HG03565 (cell line): ENCODE measurements at regions not wholly inside any gene's neighbourhood (a gene's known extent, or its start where the extent isn't known, plus 50 kb on each side); places are given as distances from the start of the nearest gene placed in this dataset.

Experiments
- ATAC-seq: cut with Tn5 transposase; IDR thresholded peaks from one replicate; pipeline ENCODE4 v1.9.1; 2021; ENCODE audit warnings: mild to moderate bottlenecking, moderate library complexity; ENCODE audit not compliant: unreplicated experiment

- ATAC-seq = no peak
Measured at GRCh38 chr21:31566611-31567010, 92.9 kb upstream of the SOD1 start.

DNA sequence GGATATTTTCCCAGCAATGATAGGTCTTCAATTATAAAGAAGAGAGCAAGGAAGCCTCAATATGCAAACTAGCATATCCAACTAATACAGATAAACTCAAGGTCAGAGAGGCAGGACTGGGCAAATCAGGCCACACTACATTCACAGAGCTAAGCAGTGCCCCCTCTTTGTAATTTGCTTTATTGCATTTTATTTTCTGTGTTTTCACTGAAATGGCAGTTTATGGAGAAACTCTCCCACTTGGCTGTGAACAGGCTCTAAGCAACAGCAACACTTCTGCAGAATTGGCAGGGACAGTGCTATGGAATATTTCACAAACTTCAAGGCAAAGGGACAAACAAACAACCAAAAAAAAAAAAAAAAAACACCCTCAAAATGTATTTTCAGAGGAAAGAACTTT lies 93.4 kb upstream of the SOD1 start:
- ATAC-seq = no peak

- ATAC-seq = no peak
Measured at GRCh38 chr21:31564439-31564838, 95.1 kb upstream of the SOD1 start.

DNA sequence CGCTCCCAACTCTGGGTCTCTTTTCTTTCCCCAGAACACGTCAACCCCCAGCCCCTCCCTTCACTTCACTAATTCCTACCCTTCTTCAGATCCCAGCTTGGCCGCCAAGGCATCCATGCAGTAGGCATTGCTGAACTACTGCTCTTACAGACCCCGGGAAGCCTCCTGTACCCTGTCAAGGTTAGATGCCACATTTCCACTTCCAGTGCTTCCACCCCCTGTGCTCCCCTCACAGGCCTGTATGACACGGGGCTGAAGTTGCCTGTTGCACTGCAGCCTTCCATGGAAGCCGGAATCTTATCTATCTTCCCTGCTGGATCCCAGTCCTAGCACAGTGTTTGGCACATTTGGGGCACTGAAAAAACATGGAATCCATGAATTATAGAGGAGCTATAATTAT lies 99.0 kb upstream of the SOD1 start:
- no peak for ATAC-seq

DNA sequence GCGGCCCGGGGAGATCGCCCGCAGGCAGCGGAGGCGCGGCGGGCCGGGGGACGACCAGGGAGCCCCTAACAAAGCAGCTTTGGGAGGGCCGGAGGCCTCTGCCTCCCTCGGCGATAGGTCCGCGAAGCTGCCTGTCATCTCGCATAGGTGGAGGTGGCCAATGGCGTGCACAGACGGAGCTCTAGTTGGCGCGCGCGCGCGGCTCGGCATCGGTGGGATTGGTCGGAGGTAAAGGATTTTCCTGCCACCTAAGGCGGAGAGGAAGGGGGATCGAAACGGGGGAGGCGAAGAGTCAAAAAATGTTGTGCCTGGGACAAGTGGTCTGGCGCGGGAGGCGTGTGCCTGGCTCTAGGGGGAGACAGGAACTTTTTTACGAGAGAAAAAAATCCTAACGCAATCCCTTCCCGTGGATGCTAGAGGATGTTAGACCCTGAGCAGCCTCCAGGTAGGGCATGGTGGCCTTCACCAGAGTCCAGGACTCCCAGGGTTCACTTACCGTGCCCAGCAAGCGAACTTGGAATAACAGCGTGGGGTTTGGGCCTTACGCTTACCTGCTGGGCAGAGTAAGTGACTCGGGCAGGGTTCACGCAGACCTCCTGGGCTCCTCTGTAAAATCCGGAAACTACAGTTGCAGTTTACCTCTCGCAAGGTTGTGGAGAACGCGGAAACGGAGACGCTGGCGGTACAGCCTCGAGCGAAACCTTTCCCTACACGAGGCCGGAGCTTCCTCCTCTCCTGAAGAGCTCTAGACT lies 99.9 kb upstream of the SOD1 start:
- peak; percentile 63 for ATAC-seq

DNA sequence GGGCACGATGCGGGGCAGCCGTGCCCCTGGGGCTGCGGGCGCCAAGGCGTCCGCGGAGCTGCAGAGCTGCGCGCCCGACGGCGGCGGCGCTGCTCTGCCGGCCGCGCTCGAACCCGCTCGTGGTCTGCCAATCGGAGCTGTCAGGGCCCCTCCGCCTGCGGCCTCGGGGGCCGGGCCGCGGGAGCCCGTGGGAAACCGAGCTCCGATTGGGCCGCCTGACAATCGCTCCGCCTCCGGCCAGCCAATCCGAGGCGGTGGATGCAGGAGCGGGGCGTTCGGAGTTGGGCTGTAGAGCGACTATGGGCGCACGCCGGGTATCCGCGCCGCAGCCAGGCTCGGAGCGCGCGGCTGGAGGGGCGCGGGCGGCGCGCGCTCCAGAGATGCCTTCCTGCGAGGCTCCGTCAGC lies 100.5 kb upstream of the SOD1 start:
- ATAC-seq = peak; percentile 74

- ATAC-seq = peak; percentile 3
Measured at GRCh38 chr21:31558189-31558961, 101.1 kb upstream of the SOD1 start.

DNA sequence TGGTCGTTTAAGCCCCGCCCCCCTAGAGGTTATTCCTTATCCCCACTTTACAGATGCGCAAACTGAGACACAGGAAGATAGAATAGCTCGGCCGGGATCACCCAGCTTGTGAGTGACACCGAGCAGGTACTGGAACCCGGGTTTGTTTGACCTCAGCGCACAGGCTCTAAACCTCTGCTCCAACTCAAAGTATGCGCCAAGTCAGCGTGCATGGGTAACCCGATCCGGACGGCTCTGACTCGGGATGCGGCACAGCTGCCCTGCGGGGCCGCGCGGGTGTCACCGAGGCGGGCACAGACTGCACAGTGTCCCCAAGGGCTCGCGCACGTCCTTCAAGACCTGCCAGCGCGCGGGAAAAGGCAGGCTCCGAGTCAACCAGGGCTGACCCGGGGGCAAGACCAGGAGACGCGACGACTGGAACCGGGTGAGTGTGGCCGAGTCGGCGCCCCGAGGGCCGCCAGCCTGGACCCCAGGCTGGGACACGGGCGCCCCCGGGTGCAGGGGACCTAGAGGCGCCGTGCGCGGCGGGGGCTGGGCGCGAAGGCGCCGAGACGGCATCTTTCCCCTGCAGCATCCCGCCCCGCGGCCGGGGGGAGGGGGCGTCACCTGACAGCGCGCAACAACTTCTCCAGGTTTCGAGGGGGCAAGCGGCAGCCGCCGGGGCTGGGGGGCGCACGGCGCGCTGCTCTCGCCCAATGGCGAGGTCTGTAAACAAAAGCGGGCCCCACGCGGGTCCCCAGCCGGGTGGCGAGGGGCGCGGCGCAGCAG lies 101.9 kb upstream of the SOD1 start:
- ATAC-seq = no peak

DNA sequence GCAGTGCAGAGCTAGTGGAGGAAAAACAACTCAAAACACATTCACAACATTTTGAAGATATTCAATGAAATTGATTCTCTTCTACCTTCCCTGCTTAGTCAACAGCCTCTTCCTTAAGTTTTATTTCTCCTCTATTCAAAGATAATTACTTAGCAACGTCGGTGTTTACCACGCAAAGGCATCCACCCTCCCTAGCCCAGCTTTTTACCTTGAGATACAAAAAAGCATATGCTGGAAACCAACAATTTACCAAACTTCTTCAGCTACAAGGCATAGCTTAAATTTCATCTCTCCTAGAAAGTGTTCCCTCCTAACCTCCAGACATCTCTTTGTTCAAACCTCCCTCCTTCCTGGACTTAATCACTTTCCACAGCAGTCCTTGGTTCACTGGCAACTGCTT lies 102.8 kb upstream of the SOD1 start:
- no peak for ATAC-seq

- ATAC-seq = no peak
Measured at GRCh38 chr21:31555741-31556191, 103.7 kb upstream of the SOD1 start.

GRCh38 chr21:31554511-31555022 lies 104.9 kb upstream of the SOD1 start:
- ATAC-seq = peak; percentile 58

DNA sequence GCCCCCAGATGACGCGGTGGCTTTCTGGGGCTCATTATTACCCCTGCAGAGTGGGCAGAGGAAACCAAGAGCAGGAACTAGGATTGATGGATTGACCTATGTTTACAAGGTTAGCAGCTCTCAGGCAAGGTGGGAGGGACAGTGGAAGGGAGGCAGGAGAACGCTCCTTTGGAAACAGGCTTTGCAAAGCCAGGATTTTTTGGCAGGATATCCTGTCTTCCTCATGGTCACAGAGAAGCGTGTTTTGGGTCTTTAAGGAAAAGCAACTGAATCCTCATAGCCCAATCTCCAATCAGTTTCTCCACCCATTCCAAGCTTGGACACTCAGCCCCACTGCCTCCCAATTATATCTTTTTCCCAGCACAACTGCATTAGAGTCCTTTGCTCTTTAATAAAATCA lies 105.6 kb upstream of the SOD1 start:
- no peak for ATAC-seq

- no peak for ATAC-seq
Measured at GRCh38 chr21:31553461-31553860, 106.0 kb upstream of the SOD1 start.

DNA sequence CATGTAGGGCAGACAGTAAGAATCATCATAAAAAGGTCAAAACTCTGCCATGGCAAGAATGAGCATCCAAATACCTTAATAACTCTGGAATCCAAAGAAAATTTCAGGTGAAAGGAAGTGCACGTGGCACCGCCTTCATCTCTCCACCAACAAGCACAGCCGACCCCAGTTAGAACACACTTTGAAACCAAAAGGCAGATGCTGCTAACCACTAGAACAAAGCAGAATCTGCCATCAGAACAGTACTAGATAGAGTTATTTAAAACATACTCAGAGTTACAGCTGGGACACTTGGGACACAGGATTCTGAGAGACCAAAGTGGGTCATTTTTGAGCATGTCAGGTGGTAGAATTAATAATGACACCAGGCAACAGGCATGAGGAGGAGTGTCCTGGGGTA lies 106.7 kb upstream of the SOD1 start:
- ATAC-seq = no peak

DNA sequence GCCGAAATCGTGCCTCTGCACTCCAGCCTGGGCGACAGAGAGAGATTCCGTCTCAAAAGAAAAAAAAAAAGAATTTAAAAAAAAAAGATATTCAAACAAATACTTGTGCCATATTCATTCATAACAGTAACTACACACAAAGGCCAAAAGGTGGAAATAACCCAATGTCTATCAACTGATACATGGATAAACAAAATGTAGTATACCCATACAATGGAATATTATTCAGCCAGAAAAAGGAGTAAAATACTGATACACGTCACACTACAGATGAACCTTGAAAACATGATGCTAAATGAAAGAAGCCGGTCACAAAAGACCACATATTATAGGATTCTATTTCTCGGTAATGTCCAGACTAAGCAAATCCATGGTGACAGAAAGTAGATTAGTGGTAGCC lies 109.4 kb upstream of the SOD1 start:
- ATAC-seq = no peak

- ATAC-seq = no peak
Measured at GRCh38 chr21:31548688-31549087, 110.8 kb upstream of the SOD1 start.

- ATAC-seq = no peak
Measured at GRCh38 chr21:31546443-31547170, 112.9 kb upstream of the SOD1 start.

DNA sequence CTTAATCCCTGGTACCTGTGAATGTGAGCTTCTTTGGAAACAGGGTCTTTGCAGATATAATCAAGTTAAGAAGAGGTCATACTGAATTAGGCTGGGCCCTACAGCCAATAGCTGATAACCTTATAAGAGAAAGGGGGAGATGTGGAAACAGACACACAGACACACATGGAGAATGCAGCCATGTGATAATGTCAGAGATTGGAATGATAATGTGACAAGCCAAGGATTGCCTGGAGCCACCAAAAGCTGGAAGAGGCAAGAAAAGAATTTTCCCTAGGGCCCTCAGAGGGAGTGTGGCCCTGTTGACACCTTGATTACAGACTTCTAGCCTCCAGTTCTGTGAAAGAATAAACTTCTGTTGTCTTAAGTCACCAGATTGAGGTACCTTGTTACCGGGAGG lies 114.5 kb upstream of the SOD1 start:
- no peak for ATAC-seq

DNA sequence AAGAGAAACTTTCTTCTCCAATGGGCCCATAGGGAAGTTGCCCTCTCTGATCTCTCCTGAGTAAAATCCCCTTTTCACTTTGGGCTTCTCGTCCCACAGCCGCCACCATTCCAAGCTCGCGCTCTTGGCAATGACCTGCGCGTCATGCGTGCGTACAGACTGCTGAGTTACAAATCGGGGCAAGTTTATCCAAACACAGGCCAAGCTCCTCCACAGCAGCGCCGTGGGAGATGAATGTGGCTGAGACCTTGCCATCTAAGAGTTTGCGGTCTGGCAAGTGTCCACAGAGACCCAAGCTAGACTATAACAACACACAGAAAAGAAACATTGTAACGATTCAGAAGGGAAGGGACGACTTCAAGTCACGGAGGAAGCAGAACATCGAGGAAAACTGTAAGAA lies 116.3 kb upstream of the SOD1 start:
- ATAC-seq = no peak

DNA sequence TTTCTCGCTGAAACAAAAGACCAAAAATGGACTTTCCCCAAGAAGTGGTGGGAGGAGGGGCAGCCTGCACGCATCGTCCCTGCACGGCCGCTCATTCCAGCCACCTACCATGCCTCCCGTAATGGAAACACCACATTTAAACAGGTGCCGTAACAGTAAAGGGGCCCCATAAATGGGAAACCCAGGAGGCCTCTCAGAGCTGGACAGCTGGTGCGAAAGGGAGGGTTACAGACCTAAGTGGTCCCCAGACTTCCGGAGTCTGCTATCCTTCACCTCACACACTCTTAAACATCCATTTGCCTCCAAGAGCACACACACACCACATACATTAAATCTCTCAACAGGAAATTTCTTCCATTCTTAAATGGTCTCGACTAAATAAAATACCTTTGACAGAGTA lies 120.7 kb upstream of the SOD1 start:
- ATAC-seq = no peak
